Transverse colon (tissue), 4 donors: ENCODE measurements at regions not wholly inside any gene's neighbourhood (a gene's known extent, or its start where the extent isn't known, plus 50 kb on each side); places are given as distances from the start of the nearest gene placed in this dataset.

Source experiments
- DNase-seq: peaks from one replicate; pipeline ENCODE4 v3.0.0-alpha.2; 2019
- H3K27ac ChIP-seq, 4 donors: fragments of 200-600 bp; sonication (generic); 2 replicates each; pipeline ENCODE4 v1.5.1; 2016 to 2018; ENCODE audit warnings: inconsistent platforms in 4 of 4
- H3K27me3 ChIP-seq: fragments of 200-600 bp; sonication (generic); 2 replicates; pipeline ENCODE4 v1.5.1; 2017; ENCODE audit warnings: inconsistent platforms
- H3K36me3 ChIP-seq, 4 donors: fragments of 200-600 bp; sonication (generic); 2 replicates each; pipeline ENCODE4 v1.5.1; 2017 to 2019; ENCODE audit warnings: inconsistent platforms in 4 of 4
- H3K4me1 ChIP-seq, 4 donors: fragments of 200-600 bp; sonication (generic); 2 replicates each; pipeline ENCODE4 v1.5.1; 2017 to 2020; ENCODE audit warnings: inconsistent platforms in 4 of 4
- H3K4me3 ChIP-seq, 4 donors: fragments of 200-600 bp; sonication (generic); 1 replicate in 1 of 4; 2 replicates in 3 of 4; pipeline versions ENCODE4 v1.5.1 to v1.6.1; 2017 to 2019; ENCODE audit warnings: inconsistent platforms in 4 of 4
- H3K9me3 ChIP-seq, 2 donors: fragments of 200-600 bp; sonication (generic); 2 replicates each; pipeline ENCODE4 v1.5.1; 2017 to 2019; ENCODE audit warnings: inconsistent platforms in 2 of 2
- EP300 ChIP-seq: sonication (generic); formaldehyde crosslinking; IDR thresholded peaks from one replicate; pipeline ENCODE4 v1.6.1; 2017; ENCODE audit warnings: antibody characterized with exemption, low read depth
- POLR2A ChIP-seq: fragments of 450-650 bp; IDR thresholded peaks from one replicate; pipeline ENCODE4 v1.6.1; 2016; ENCODE audit warnings: antibody characterized with exemption, mild to moderate bottlenecking, moderate library complexity
- POLR2AphosphoS5 ChIP-seq, 3 donors: sonication (generic); formaldehyde crosslinking; IDR thresholded peaks; one replicate each; pipeline ENCODE4 v1.6.1; 2016; ENCODE audit warnings: antibody characterized with exemption in 3 of 3
- WGBS, 2 donors: methylation state at CpG; one replicate each; pipeline ENCODE4 v1.1.5; 2018; ENCODE audit warnings: low coverage in 1 of 2; 5-methylcytosine and 5-hydroxymethylcytosine counted together
- in situ Hi-C, 4 donors: fragments of 200-750 bp; cut with MboI; loops; one replicate each; pipeline versions ENCODE4 v1.15.0 to v1.15.1; 2017; ENCODE audit warnings: low sequenced_read_pairs in 3 of 4, low pct_ligation_motif_present in 1 of 4, low pct_unique_long_range_greater_than_20kb in 1 of 4
- intact Hi-C: fragments of 100-400 bp; cut with DNase I; formaldehyde crosslinking; loops from one replicate; pipeline ENCODE4 v1.15.1; 2023; ENCODE audit warnings: low total_unique reads
- TF ChIP-seq, protein P1 (sequence below), 5 experiments: fragments of 200-600 bp in 3 of 5; fragments of 450-650 bp in 2 of 5; sonication (generic) in 3 of 5; IDR thresholded peaks; 1 replicate in 2 of 5; 2 replicates in 3 of 5; pipeline ENCODE4 v1.5.1; 2016 to 2017; ENCODE audit warnings: antibody characterized with exemption in 5 of 5, inconsistent platforms in 3 of 5, mild to moderate bottlenecking in 2 of 5, moderate library complexity in 1 of 5

DNA sequence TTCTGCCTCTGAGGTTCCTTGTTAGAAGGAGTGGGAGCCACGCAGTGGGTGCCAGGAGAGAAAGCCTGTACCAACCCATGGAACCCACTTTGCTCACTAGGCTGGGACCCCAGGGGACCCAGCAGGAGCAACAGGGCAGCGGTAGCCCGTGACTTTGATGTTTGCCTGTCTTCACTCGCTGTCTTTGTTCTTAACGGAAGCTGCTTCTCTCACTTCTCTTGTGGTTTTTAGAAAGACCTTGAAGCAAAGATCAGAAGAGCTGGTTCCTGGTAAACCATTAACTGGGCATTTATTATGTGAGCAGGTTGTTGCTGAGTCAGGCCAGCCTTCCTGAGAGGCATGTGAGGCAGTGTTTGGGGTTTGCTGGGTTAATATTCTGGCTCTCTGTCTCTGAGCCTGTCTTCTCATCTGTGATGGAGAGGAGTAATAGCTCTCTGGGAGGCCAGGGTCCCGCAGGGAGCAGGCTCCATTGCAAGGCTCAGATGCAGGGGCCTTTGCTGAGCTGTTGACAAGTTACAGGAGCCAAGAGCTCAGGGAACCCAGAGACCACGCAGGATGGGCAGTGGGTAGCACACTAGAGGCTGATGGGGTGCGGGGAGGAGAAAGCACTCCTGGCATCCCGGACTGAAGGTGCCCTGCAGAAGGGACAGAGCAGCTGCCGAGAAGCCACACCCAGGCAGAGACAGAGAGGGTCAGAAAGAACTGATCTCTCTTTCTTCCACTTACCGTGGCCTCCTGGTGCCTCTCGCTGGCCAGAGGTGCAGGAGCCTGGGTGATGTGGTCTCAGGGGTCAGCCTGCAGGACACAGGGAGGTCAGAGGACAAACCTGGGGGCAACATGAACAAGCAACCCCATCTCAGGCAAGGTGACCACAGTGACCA, 367.5 kb upstream of the C1orf174 start:
- intact Hi-C loops (no loop called here), in situ Hi-C loops (no loop called here)
- no peak for DNase-seq
- TF ChIP-seq POLR2A (no peak), EP300 (no peak), POLR2AphosphoS5 (IDR thresholded peaks at IDR 0.05) (no peak)
- TF ChIP-seq, protein P1, sequence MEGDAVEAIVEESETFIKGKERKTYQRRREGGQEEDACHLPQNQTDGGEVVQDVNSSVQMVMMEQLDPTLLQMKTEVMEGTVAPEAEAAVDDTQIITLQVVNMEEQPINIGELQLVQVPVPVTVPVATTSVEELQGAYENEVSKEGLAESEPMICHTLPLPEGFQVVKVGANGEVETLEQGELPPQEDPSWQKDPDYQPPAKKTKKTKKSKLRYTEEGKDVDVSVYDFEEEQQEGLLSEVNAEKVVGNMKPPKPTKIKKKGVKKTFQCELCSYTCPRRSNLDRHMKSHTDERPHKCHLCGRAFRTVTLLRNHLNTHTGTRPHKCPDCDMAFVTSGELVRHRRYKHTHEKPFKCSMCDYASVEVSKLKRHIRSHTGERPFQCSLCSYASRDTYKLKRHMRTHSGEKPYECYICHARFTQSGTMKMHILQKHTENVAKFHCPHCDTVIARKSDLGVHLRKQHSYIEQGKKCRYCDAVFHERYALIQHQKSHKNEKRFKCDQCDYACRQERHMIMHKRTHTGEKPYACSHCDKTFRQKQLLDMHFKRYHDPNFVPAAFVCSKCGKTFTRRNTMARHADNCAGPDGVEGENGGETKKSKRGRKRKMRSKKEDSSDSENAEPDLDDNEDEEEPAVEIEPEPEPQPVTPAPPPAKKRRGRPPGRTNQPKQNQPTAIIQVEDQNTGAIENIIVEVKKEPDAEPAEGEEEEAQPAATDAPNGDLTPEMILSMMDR (IDR thresholded peaks at IDR 0.05): no peak
- no peak overlapping the region for H3K27ac ChIP-seq
- H3K9me3 ChIP-seq: no peaks in the 10 kb centered on the region
- H3K4me3 ChIP-seq: no peak overlapping the region
- no peaks in the 10 kb centered on the region for H3K27me3 ChIP-seq
- WGBS, 2 donors: 36% methylated on average over 12 of the region's 12 CpGs; no CpG with 5 or more reads in 1 of the 2 donors
- H3K36me3 ChIP-seq: no peaks in the 10 kb centered on the region
- H3K4me1 ChIP-seq: no peaks in the 10 kb centered on the region

DNA sequence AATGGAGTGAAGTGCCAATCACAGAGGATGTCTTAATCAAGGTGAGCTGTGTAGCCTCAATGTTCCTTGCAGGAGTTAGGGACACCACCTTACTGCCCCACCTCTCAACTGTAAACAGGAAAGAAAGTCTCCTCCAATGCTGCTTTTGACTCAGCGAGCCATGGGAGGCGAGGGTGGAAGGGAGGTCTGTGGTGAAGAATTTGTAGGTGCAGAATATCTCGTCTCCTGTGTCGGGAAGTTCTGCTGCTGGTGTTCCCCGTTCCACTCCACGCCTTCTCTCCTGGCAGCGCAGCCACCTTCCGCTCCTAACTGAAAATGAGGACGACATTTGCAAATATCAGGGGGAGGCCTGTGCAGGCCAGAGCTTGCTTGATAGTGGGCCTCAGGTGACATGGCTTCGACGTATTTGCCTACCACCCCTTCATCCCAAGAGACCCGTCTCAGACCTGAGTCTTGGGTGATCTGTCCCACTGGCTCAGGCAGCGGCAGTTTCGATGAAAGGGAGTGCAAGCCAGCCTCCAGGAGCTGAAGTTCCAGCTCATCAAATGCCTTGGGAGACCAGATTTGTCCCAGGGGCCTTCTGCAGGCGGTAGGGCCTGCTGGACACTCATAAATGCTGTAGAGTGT, 368.3 kb upstream of the C1orf174 start:
- H3K4me1 ChIP-seq: no peaks in the 10 kb centered on the region
- 65 to 81% methylated on average over 6 to 15 of the region's 15 CpGs for WGBS, 2 donors
- H3K27me3 ChIP-seq: no peaks in the 10 kb centered on the region
- H3K36me3 ChIP-seq: no peaks in the 10 kb centered on the region
- in situ Hi-C loops: no loop called here
- intact Hi-C loops: no loop called here
- H3K27ac ChIP-seq: no peak overlapping the region
- DNase-seq: no peak
- H3K9me3 ChIP-seq: no peaks in the 10 kb centered on the region
- H3K4me3 ChIP-seq: no peak overlapping the region
- TF ChIP-seq POLR2A: no peak
- TF ChIP-seq EP300: no peak
- no peak for TF ChIP-seq POLR2AphosphoS5 (IDR thresholded peaks at IDR 0.05)
- TF ChIP-seq, protein P1 (IDR thresholded peaks at IDR 0.05): no peak

DNA sequence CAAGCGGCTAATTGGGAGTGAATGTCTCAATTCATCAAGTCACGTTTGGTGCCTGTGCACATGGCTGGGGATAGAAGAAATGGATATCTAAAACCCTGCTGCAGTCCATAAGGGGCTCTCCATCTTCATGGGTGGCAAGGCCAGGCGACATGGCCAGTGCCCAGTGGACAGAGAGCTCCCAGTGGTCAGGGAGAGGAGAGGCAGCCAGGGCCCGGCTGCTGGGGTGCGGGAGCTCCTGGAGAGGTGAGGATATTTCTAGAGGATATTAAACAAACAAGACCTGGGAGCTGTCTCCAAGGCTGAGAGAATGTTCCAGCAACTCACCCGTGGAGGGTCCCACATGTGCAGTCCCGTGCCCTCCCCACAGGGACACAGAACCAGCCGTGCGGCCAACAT, 368.8 kb upstream of the C1orf174 start:
- TF ChIP-seq EP300 (no peak), POLR2A (no peak), POLR2AphosphoS5 (IDR thresholded peaks at IDR 0.05) (no peak)
- TF ChIP-seq, protein P1 (IDR thresholded peaks at IDR 0.05): no peak
- Histone ChIP-seq H3K9me3 (no peaks in the 10 kb centered on the region), H3K4me3 (no peak overlapping the region), H3K27ac (no peak overlapping the region), H3K4me1 (no peaks in the 10 kb centered on the region), H3K36me3 (no peaks in the 10 kb centered on the region), H3K27me3 (no peaks in the 10 kb centered on the region)
- WGBS, 2 donors: 84 to 100% methylated on average over 2 to 9 of the region's 9 CpGs
- in situ Hi-C loops: no loop called here
- intact Hi-C loops: no loop called here
- no peak for DNase-seq

DNA sequence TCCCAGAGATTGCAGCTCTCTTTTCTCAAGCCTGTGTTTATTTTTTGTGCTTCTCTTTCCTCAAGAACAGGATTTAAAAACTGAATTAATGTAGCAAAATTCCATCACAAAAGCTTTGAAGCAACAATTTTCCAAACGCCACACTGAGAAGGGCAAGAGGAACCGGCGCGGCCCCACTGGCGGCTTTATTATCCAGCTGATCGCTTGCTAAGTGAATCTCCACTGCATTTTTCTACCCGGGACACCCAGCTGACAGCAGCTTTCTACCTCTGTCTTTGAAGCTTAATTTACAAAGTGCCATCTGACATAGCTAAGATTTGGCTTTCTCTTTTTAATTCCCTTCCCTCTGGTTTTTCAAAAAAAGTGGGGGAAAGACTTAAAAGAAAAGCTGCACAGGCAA, 369.3 kb upstream of the C1orf174 start:
- no peaks in the 10 kb centered on the region for H3K36me3 ChIP-seq
- no peaks in the 10 kb centered on the region for H3K9me3 ChIP-seq
- H3K27ac ChIP-seq: no peak overlapping the region
- TF ChIP-seq POLR2AphosphoS5 (IDR thresholded peaks at IDR 0.05): no peak
- in situ Hi-C loops (no loop called here), intact Hi-C loops (no loop called here)
- WGBS, 2 donors: 56 to 78% methylated on average over 4 to 7 of the region's 7 CpGs
- H3K4me3 ChIP-seq: no peak overlapping the region
- DNase-seq: no peak
- no peaks in the 10 kb centered on the region for H3K27me3 ChIP-seq
- H3K4me1 ChIP-seq: no peaks in the 10 kb centered on the region
